ENCODE measurements at regions not wholly inside any gene's neighbourhood (a gene's known extent, or its start where the extent isn't known, plus 50 kb on each side); places are given as distances from the start of the nearest gene placed in this dataset.
"Not testable (repeated sequence)": the region's sequence is repeated elsewhere in the genome, so short reads cannot be mapped to it uniquely, and the experiment has no call there.

DNA sequence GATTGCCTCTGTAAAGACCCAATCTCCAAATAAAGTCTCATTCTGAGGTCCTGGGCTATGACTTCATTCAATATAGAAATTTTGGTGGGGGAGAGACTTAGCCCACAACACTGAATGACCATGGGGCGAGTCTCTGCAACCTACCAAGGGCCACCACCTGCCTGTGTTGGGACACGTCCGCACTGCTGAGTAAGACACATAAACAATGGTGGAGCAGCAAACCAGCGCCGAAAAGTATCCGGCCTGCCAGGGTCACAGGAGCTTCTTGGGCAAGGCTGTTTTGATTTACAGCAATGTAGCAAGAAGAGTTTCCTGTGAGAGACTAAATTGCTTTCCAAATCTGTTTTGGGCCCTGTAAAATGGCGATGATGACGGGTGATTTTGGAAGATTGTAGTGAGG, 122.3 kb downstream of the SHANK2 start:
- POLR2A ChIA-PET = no interaction called here
- CTCF ChIA-PET = no interaction called here
- TF ChIP-seq FOXK2 (IDR thresholded peaks at IDR 0.05) (no peak), BHLHE40 (IDR thresholded peaks at IDR 0.05; ENCODE audit: borderline replicate concordance) (no peak), CTBP1 (IDR thresholded peaks at IDR 0.05; ENCODE audit: borderline replicate concordance) (no peak), SUZ12 (IDR thresholded peaks at IDR 0.05) (no peak), ARNT (IDR thresholded peaks at IDR 0.05) (no peak)
- DNase-seq (ENCODE audit: extremely low spot score) = no peak

DNA sequence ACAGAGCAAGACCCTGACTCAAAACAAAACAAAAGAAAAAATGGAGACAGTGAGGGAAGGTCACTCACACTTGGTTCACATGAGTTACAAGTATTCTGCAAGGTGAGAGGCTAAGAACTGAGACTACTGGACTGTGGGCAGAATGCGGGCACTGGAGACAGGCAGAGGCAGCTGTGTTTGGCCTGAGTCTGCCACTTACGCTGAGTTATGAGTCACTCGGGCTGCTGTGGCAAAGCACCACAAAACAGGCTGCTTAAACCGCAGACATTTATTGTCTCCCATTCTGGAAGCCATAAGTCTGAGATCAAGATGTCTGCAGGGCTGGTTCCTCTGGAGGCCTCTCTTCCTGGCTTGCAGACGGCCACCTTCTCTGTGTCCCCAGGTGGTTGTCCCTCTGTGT, 122.8 kb downstream of the SHANK2 start:
- TF ChIP-seq SUZ12 (IDR thresholded peaks at IDR 0.05) (no peak), SP1 (IDR thresholded peaks at IDR 0.05) (no peak), HDGF (IDR thresholded peaks at IDR 0.05; ENCODE audit: borderline replicate concordance) (no peak), TARDBP (IDR thresholded peaks at IDR 0.05) (no peak), L3MBTL2 (conservative IDR thresholded peaks at IDR 0.05) (no peak), FOXA1 (IDR thresholded peaks at IDR 0.05) (no peak), LEF1 (IDR thresholded peaks at IDR 0.05; ENCODE audit: borderline replicate concordance) (no peak), BHLHE40 (IDR thresholded peaks at IDR 0.05; ENCODE audit: borderline replicate concordance) (no peak), FOXM1 (IDR thresholded peaks at IDR 0.05; ENCODE audit: borderline replicate concordance) (no peak), FOXK2 (IDR thresholded peaks at IDR 0.05) (no peak), CTBP1 (IDR thresholded peaks at IDR 0.05; ENCODE audit: borderline replicate concordance) (no peak), ZNF384 (IDR thresholded peaks at IDR 0.05) (no peak), ELF4 (IDR thresholded peaks at IDR 0.05) (no peak), ARNT (IDR thresholded peaks at IDR 0.05) (no peak), NFRKB (IDR thresholded peaks at IDR 0.05) (no peak)
- TF ChIP-seq, protein P1, sequence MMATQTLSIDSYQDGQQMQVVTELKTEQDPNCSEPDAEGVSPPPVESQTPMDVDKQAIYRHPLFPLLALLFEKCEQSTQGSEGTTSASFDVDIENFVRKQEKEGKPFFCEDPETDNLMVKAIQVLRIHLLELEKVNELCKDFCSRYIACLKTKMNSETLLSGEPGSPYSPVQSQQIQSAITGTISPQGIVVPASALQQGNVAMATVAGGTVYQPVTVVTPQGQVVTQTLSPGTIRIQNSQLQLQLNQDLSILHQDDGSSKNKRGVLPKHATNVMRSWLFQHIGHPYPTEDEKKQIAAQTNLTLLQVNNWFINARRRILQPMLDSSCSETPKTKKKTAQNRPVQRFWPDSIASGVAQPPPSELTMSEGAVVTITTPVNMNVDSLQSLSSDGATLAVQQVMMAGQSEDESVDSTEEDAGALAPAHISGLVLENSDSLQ (IDR thresholded peaks at IDR 0.05) = no peak
- ChIA-PET POLR2A (no interaction called here), CTCF (no interaction called here)
- no peak for DNase-seq (ENCODE audit: extremely low spot score)

DNA sequence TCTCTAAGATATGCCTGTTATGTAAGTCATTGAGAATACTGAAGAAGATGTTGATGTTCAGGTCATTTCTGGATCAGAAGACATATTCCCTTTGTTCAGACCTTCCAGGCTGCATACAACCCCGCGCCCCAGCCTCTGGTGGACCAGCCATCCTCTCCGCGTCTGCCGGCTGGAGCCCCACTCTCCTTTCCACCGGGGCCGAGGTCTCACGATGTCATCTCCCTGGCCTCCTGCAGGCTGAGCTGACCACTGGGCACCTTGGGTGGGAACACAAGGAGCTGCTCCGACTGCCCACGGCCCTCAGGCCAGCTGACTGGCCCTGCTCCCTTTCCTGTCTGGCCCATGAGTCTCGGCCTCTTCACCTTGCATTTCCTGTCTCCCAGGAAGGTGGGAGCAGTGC, 124.6 kb downstream of the SHANK2 start:
- CTCF ChIA-PET = no interaction called here
- TF ChIP-seq BHLHE40 (IDR thresholded peaks at IDR 0.05; ENCODE audit: borderline replicate concordance) (no peak), ZNF384 (IDR thresholded peaks at IDR 0.05) (no peak), SUZ12 (IDR thresholded peaks at IDR 0.05) (no peak), L3MBTL2 (conservative IDR thresholded peaks at IDR 0.05) (no peak), FOXM1 (IDR thresholded peaks at IDR 0.05; ENCODE audit: borderline replicate concordance) (no peak), FOXA1 (IDR thresholded peaks at IDR 0.05) (no peak), ELF4 (IDR thresholded peaks at IDR 0.05) (no peak), LEF1 (IDR thresholded peaks at IDR 0.05; ENCODE audit: borderline replicate concordance) (no peak)
- TF ChIP-seq, protein P1 (IDR thresholded peaks at IDR 0.05) = no peak
- no peak for DNase-seq (ENCODE audit: extremely low spot score)
- POLR2A ChIA-PET = no interaction called here

DNA sequence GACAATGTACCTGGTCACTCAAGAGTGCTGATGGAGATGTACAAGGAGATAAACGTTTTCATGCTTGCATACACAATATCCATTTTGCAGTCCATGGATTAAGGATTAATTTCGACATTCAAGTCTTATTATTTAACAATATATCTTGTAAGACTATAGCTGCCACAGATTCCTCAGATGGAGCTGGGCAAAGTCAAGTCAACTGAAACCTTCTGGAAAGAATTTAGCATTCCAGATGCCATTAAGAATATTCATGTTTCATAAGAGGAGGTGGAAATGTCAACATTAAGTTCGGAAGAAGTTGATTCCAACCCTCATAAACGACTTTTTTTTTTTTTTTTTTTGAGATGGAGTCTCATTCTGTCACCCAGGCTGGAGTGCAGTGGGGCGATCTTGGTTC, 126.0 kb downstream of the SHANK2 start:
- CTCF ChIA-PET; POLR2A ChIA-PET; DNase-seq (ENCODE audit: extremely low spot score): not testable (repeated sequence)

DNA sequence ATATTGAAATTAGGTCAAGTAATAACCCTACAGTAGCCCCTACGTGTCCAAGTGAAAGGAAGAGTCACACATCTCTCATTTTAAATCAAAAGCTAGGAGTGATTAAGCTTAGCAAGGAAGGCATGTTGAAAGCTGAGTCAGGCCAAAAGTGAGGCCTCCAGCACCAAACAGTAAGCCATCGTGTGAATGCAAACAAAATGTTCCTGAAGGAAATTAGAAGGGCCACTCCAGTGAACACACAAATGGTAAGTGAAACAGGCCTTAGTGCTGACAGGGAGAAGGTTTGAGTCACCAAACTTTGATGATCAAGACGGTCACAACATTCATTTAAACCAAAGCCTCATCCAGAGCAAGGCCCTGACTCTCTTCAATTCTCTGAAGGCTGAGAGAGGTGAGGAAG, 127.2 kb downstream of the SHANK2 start:
- no peak for DNase-seq (ENCODE audit: extremely low spot score)
- CTCF ChIA-PET = no interaction called here
- no peak for TF ChIP-seq SP1 (IDR thresholded peaks at IDR 0.05)
- no peak for TF ChIP-seq FOXM1 (IDR thresholded peaks at IDR 0.05; ENCODE audit: borderline replicate concordance)
- no peak for TF ChIP-seq CTBP1 (IDR thresholded peaks at IDR 0.05; ENCODE audit: borderline replicate concordance)
- TF ChIP-seq, protein P1 (IDR thresholded peaks at IDR 0.05) = no peak
- TF ChIP-seq NFRKB (IDR thresholded peaks at IDR 0.05) = no peak
- no peak for TF ChIP-seq TARDBP (IDR thresholded peaks at IDR 0.05)
- TF ChIP-seq SUZ12 (IDR thresholded peaks at IDR 0.05) = no peak
- no peak for TF ChIP-seq BHLHE40 (IDR thresholded peaks at IDR 0.05; ENCODE audit: borderline replicate concordance)
- no peak for TF ChIP-seq FOXA1 (IDR thresholded peaks at IDR 0.05)
- no peak for TF ChIP-seq ELF4 (IDR thresholded peaks at IDR 0.05)
- TF ChIP-seq LEF1 (IDR thresholded peaks at IDR 0.05; ENCODE audit: borderline replicate concordance) = no peak
- no peak for TF ChIP-seq ARNT (IDR thresholded peaks at IDR 0.05)
- TF ChIP-seq HDGF (IDR thresholded peaks at IDR 0.05; ENCODE audit: borderline replicate concordance) = no peak
- no peak for TF ChIP-seq L3MBTL2 (conservative IDR thresholded peaks at IDR 0.05)
- TF ChIP-seq ZNF384 (IDR thresholded peaks at IDR 0.05) = no peak
- TF ChIP-seq FOXK2 (IDR thresholded peaks at IDR 0.05) = no peak
- POLR2A ChIA-PET = no interaction called here

DNA sequence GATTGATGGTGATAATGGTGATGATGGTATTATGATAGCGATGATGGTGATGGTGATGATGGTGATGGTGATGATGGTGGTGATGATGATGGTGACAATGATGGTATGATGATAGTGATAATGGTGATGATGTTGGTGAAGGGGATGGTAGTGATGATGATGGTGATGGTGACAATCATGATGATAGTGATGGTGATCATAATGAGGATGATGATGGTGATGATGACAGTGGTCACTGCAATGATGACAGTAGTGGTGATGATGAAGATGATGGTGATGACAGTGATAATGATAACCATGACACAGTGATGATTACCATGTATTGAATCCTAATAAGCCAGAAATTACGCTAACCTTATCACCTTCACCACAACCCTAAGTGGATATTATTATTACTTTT, 128.2 kb downstream of the SHANK2 start:
- CTCF ChIA-PET = no interaction called here
- POLR2A ChIA-PET = no interaction called here
- no peak for DNase-seq (ENCODE audit: extremely low spot score)
- TF ChIP-seq BHLHE40 (IDR thresholded peaks at IDR 0.05; ENCODE audit: borderline replicate concordance) = no peak
- no peak for TF ChIP-seq TARDBP (IDR thresholded peaks at IDR 0.05)
- no peak for TF ChIP-seq L3MBTL2 (conservative IDR thresholded peaks at IDR 0.05)
- TF ChIP-seq LEF1 (IDR thresholded peaks at IDR 0.05; ENCODE audit: borderline replicate concordance) = no peak
- TF ChIP-seq, protein P1 (IDR thresholded peaks at IDR 0.05) = no peak
- no peak for TF ChIP-seq SP1 (IDR thresholded peaks at IDR 0.05)
- no peak for TF ChIP-seq HDGF (IDR thresholded peaks at IDR 0.05; ENCODE audit: borderline replicate concordance)
- no peak for TF ChIP-seq CTBP1 (IDR thresholded peaks at IDR 0.05; ENCODE audit: borderline replicate concordance)
- no peak for TF ChIP-seq SUZ12 (IDR thresholded peaks at IDR 0.05)
- no peak for TF ChIP-seq FOXA1 (IDR thresholded peaks at IDR 0.05)
